ENCODE measurements at regions not wholly inside any gene's neighbourhood (a gene's known extent, or its start where the extent isn't known, plus 50 kb on each side); places are given as distances from the start of the nearest gene placed in this dataset.

GRCh38 chr10:113292086-113292485 is 260.8 kb upstream of the HABP2 start (continued):
- TF ChIP-seq, protein P1, sequence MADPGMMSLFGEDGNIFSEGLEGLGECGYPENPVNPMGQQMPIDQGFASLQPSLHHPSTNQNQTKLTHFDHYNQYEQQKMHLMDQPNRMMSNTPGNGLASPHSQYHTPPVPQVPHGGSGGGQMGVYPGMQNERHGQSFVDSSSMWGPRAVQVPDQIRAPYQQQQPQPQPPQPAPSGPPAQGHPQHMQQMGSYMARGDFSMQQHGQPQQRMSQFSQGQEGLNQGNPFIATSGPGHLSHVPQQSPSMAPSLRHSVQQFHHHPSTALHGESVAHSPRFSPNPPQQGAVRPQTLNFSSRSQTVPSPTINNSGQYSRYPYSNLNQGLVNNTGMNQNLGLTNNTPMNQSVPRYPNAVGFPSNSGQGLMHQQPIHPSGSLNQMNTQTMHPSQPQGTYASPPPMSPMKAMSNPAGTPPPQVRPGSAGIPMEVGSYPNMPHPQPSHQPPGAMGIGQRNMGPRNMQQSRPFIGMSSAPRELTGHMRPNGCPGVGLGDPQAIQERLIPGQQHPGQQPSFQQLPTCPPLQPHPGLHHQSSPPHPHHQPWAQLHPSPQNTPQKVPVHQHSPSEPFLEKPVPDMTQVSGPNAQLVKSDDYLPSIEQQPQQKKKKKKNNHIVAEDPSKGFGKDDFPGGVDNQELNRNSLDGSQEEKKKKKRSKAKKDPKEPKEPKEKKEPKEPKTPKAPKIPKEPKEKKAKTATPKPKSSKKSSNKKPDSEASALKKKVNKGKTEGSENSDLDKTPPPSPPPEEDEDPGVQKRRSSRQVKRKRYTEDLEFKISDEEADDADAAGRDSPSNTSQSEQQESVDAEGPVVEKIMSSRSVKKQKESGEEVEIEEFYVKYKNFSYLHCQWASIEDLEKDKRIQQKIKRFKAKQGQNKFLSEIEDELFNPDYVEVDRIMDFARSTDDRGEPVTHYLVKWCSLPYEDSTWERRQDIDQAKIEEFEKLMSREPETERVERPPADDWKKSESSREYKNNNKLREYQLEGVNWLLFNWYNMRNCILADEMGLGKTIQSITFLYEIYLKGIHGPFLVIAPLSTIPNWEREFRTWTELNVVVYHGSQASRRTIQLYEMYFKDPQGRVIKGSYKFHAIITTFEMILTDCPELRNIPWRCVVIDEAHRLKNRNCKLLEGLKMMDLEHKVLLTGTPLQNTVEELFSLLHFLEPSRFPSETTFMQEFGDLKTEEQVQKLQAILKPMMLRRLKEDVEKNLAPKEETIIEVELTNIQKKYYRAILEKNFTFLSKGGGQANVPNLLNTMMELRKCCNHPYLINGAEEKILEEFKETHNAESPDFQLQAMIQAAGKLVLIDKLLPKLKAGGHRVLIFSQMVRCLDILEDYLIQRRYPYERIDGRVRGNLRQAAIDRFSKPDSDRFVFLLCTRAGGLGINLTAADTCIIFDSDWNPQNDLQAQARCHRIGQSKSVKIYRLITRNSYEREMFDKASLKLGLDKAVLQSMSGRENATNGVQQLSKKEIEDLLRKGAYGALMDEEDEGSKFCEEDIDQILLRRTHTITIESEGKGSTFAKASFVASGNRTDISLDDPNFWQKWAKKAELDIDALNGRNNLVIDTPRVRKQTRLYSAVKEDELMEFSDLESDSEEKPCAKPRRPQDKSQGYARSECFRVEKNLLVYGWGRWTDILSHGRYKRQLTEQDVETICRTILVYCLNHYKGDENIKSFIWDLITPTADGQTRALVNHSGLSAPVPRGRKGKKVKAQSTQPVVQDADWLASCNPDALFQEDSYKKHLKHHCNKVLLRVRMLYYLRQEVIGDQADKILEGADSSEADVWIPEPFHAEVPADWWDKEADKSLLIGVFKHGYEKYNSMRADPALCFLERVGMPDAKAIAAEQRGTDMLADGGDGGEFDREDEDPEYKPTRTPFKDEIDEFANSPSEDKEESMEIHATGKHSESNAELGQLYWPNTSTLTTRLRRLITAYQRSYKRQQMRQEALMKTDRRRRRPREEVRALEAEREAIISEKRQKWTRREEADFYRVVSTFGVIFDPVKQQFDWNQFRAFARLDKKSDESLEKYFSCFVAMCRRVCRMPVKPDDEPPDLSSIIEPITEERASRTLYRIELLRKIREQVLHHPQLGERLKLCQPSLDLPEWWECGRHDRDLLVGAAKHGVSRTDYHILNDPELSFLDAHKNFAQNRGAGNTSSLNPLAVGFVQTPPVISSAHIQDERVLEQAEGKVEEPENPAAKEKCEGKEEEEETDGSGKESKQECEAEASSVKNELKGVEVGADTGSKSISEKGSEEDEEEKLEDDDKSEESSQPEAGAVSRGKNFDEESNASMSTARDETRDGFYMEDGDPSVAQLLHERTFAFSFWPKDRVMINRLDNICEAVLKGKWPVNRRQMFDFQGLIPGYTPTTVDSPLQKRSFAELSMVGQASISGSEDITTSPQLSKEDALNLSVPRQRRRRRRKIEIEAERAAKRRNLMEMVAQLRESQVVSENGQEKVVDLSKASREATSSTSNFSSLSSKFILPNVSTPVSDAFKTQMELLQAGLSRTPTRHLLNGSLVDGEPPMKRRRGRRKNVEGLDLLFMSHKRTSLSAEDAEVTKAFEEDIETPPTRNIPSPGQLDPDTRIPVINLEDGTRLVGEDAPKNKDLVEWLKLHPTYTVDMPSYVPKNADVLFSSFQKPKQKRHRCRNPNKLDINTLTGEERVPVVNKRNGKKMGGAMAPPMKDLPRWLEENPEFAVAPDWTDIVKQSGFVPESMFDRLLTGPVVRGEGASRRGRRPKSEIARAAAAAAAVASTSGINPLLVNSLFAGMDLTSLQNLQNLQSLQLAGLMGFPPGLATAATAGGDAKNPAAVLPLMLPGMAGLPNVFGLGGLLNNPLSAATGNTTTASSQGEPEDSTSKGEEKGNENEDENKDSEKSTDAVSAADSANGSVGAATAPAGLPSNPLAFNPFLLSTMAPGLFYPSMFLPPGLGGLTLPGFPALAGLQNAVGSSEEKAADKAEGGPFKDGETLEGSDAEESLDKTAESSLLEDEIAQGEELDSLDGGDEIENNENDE (IDR thresholded peaks at IDR 0.05; ENCODE audit: low read depth, low read length) = no peak
- no peak for TF ChIP-seq ZNF146 (CRISPR knock-in tag; IDR thresholded peaks at IDR 0.05; ENCODE audit: unreplicated experiment)
- no peak for TF ChIP-seq ARID2 (IDR thresholded peaks at IDR 0.05)
- TF ChIP-seq KLF10 (CRISPR knock-in tag; IDR thresholded peaks at IDR 0.05) = no peak
- no peak for TF ChIP-seq LARP7 (IDR thresholded peaks at IDR 0.05)
- TF ChIP-seq ZSCAN32 (CRISPR knock-in tag; IDR thresholded peaks at IDR 0.05) = no peak
- TF ChIP-seq ZNF41 (CRISPR knock-in tag; conservative IDR thresholded peaks at IDR 0.05) = no peak
- TF ChIP-seq, protein P2, sequence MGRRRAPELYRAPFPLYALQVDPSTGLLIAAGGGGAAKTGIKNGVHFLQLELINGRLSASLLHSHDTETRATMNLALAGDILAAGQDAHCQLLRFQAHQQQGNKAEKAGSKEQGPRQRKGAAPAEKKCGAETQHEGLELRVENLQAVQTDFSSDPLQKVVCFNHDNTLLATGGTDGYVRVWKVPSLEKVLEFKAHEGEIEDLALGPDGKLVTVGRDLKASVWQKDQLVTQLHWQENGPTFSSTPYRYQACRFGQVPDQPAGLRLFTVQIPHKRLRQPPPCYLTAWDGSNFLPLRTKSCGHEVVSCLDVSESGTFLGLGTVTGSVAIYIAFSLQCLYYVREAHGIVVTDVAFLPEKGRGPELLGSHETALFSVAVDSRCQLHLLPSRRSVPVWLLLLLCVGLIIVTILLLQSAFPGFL (CRISPR knock-in tag; IDR thresholded peaks at IDR 0.05) = no peak
- no peak for TF ChIP-seq SOX6 (IDR thresholded peaks at IDR 0.05)

Data from K562 (cell line).